Peyer's patch (tissue), 4 donors: ENCODE measurements at regions not wholly inside any gene's neighbourhood (a gene's known extent, or its start where the extent isn't known, plus 50 kb on each side); places are given as distances from the start of the nearest gene placed in this dataset.

Experiments used
- DNase-seq, 3 donors: peaks; one replicate each; pipeline ENCODE4 v3.0.0-alpha.2; 2017 to 2019
- H3K27ac ChIP-seq, 4 donors: fragments of 200-600 bp; sonication (generic); one replicate each; pipeline ENCODE4 v1.5.1; 2016 to 2019
- H3K27me3 ChIP-seq, 2 donors: fragments of 200-600 bp; sonication (generic); one replicate each; pipeline ENCODE4 v1.5.1; 2019
- H3K36me3 ChIP-seq, 3 donors: fragments of 200-600 bp; sonication (generic); one replicate each; pipeline ENCODE4 v1.5.1; 2016 to 2019
- H3K4me1 ChIP-seq, 4 donors: fragments of 200-600 bp; sonication (generic); one replicate each; pipeline ENCODE4 v1.5.1; 2016 to 2019
- H3K4me3 ChIP-seq, 4 donors: fragments of 200-600 bp; sonication (generic); 1 replicate in 3 of 4; 2 replicates in 1 of 4; pipeline ENCODE4 v1.5.1; 2016 to 2019; ENCODE audit warnings: mild to moderate bottlenecking in 1 of 4
- H3K9me3 ChIP-seq, 4 donors: fragments of 200-600 bp; sonication (generic); one replicate each; pipeline ENCODE4 v1.5.1; 2016 to 2019; ENCODE audit warnings: mild to moderate bottlenecking in 1 of 4
- POLR2A ChIP-seq, 2 donors: fragments of 450-650 bp; IDR thresholded peaks; one replicate each; pipeline ENCODE4 v1.5.1; 2017; ENCODE audit warnings: antibody characterized with exemption in 2 of 2, mild to moderate bottlenecking in 2 of 2, moderate library complexity in 2 of 2
- TF ChIP-seq, protein P1 (sequence below), 6 experiments: fragments of 450-650 bp in 4 of 6; fragments of 200-600 bp in 2 of 6; sonication (generic) in 1 of 6; IDR thresholded peaks; one replicate each; pipeline ENCODE4 v1.5.1; 2017 to 2019; ENCODE audit warnings: antibody characterized with exemption in 6 of 6, mild to moderate bottlenecking in 3 of 6, moderate library complexity in 1 of 6

DNA sequence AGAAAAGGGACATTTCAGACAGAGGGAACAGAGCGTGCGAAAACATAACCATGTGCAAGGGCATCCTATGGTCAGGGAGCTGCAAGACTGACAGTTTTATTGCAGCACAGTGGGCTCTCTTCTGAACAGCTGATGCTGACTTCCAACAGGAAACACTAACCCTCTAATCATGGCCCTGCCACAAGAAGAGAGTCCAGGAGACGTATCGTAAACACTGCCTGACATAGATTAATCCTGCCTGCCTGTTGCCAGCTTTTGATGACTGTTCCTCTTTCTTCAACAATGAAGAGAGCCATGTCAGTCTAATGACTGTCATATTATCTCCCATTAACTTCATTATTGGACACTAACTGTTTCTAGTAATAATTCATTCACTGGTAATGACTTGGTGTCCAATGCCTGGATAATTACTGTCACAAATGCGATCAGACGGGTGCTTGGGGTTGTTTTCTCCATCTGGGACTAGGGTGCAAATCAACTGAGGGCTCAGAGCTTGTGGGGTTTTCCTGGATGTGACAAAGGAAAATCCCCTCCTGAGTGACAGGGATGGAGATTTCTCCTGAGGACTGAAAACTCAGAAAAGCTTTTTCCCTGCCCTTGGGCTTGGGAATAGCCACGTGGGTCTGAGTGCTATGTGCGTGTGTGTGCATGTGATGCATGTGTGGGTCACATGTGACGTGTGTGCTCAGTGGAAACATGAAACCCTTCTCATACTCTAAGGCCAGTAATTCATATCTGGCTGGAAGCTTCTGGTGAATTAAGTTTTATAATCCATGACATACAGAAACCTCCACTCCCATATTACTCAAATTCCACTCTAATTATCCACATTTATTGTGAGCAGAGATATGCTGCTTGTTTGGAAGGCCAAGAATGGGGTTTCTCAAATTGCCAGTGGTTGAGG is 144.0 kb upstream of the PLXNA2 start:
- no peak for DNase-seq
- Histone ChIP-seq H3K27ac (no peak overlapping the region), H3K4me3 (no peak overlapping the region), H3K27me3 (no peaks in the 10 kb centered on the region), H3K4me1 (no peaks in the 10 kb centered on the region), H3K9me3 (no peaks in the 10 kb centered on the region), H3K36me3 (no peaks in the 10 kb centered on the region)
- TF ChIP-seq, protein P1, sequence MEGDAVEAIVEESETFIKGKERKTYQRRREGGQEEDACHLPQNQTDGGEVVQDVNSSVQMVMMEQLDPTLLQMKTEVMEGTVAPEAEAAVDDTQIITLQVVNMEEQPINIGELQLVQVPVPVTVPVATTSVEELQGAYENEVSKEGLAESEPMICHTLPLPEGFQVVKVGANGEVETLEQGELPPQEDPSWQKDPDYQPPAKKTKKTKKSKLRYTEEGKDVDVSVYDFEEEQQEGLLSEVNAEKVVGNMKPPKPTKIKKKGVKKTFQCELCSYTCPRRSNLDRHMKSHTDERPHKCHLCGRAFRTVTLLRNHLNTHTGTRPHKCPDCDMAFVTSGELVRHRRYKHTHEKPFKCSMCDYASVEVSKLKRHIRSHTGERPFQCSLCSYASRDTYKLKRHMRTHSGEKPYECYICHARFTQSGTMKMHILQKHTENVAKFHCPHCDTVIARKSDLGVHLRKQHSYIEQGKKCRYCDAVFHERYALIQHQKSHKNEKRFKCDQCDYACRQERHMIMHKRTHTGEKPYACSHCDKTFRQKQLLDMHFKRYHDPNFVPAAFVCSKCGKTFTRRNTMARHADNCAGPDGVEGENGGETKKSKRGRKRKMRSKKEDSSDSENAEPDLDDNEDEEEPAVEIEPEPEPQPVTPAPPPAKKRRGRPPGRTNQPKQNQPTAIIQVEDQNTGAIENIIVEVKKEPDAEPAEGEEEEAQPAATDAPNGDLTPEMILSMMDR (IDR thresholded peaks at IDR 0.05), result no peak
- TF ChIP-seq POLR2A (IDR thresholded peaks at IDR 0.05), result no peak

DNA sequence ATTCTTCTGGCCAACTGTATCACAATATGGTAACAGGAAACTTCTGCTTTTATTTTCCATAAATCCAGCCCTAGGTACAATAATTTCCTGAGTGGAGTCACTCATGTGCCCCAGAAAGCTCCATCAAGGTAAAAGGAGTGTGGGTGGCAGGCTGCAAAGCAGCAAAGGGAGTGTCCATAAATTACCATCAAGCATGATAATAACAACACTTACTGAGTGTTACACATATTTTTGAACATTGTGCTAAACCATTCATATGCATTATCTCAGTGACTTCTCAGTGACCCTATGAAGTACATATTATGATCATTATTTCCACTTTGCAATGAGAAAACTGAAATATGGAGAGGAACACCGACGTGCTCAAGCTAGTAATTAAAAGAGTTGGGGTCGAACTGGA is 149.2 kb upstream of the PLXNA2 start:
- no peaks in the 10 kb centered on the region for H3K27me3 ChIP-seq
- no peak for TF ChIP-seq POLR2A (IDR thresholded peaks at IDR 0.05)
- TF ChIP-seq, protein P1 (IDR thresholded peaks at IDR 0.05), result no peak
- H3K27ac ChIP-seq, result no peak overlapping the region
- H3K36me3 ChIP-seq, result no peaks in the 10 kb centered on the region
- H3K4me3 ChIP-seq, result no peak overlapping the region
- no peak for DNase-seq
- no peaks in the 10 kb centered on the region for H3K9me3 ChIP-seq
- H3K4me1 ChIP-seq, result no peaks in the 10 kb centered on the region

DNA sequence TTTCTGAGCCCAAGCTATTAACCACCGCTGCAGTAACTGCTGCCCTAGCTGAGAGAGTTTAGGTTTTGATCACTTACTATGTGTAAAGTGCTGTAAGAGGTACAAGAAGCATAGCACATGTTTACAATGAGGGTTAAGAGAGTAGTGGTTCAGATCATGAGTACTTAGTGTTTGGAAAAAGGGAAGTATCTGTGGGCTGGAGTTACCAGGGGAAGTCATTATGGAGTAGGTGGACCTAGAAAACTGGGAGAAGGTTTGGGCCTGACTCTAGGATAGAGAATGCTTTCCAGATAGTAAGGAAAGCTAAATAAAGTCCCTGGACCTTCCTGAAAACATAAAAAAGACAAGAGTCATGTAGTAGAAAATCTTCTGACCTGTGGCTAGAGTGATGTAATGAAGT is 149.6 kb upstream of the PLXNA2 start:
- Histone ChIP-seq H3K4me3 (no peak overlapping the region), H3K4me1 (no peaks in the 10 kb centered on the region)
- TF ChIP-seq POLR2A (IDR thresholded peaks at IDR 0.05), result no peak
- TF ChIP-seq, protein P1 (IDR thresholded peaks at IDR 0.05), result no peak

DNA sequence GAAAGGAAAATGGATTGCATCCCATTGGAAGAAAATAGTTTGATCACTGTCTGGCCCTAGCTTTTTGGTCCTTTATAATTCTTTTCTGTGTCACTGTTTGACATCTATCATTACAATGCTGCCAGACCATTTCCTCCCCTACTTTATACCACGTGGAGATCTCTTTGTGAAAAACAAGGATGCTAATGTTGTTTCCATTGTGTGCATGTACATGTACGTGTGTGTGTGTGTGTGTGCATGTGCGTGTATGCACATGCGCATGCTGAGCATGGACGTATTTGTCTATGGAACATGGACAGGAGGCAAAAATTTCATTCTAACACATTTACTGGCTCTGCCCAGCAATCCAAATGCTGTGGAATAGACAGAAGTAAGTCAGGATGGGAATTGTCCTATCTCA is 153.1 kb upstream of the PLXNA2 start:
- no peaks in the 10 kb centered on the region for H3K4me1 ChIP-seq
- no peak for DNase-seq
- no peak overlapping the region for H3K27ac ChIP-seq
- TF ChIP-seq POLR2A (IDR thresholded peaks at IDR 0.05), result no peak
- TF ChIP-seq, protein P1 (IDR thresholded peaks at IDR 0.05), result no peak
- no peaks in the 10 kb centered on the region for H3K36me3 ChIP-seq
- no peaks in the 10 kb centered on the region for H3K27me3 ChIP-seq
- H3K9me3 ChIP-seq, result no peaks in the 10 kb centered on the region
- no peak overlapping the region for H3K4me3 ChIP-seq

More for the DNA sequence above, 149.6 kb upstream of the PLXNA2 start:
- DNase-seq, result no peak
- Histone ChIP-seq H3K9me3 (no peaks in the 10 kb centered on the region), H3K27me3 (no peaks in the 10 kb centered on the region), H3K27ac (no peak overlapping the region), H3K36me3 (no peaks in the 10 kb centered on the region)

DNA sequence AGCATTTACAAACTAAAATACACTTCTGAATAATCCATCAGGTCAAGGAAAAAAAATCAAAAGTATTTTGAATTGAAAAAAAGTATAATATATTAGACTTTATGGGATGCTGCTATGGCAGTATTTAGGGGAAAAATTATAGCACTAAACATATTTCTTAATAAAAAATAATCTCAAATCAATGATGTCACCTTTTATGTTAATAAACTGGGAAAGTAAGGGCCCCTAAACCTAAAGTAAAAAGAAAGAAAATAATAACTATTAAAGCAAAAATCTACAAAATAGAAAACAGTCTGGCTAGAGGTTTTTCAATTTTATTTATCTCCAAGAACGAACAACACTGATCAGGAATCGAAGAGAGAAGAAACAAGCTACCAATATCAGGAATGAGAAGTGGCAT is 160.8 kb upstream of the PLXNA2 start:
- no peak for TF ChIP-seq POLR2A (IDR thresholded peaks at IDR 0.05)
- TF ChIP-seq, protein P1 (IDR thresholded peaks at IDR 0.05), result no peak
- H3K9me3 ChIP-seq, result no peaks in the 10 kb centered on the region
- DNase-seq, result no peak
- H3K36me3 ChIP-seq, result no peaks in the 10 kb centered on the region
- H3K27me3 ChIP-seq, result no peaks in the 10 kb centered on the region
- H3K4me3 ChIP-seq, result no peak overlapping the region
- no peak overlapping the region for H3K27ac ChIP-seq
- H3K4me1 ChIP-seq, result no peaks in the 10 kb centered on the region
